ENCODE measurements at regions not wholly inside any gene's neighbourhood (a gene's known extent, or its start where the extent isn't known, plus 50 kb on each side); places are given as distances from the start of the nearest gene placed in this dataset.
"Not testable (repeated sequence)": the region's sequence is repeated elsewhere in the genome, so short reads cannot be mapped to it uniquely, and the experiment has no call there.

- H2AFZ ChIP-seq (ENCODE audit: low read depth, low read length); H3K9me3 ChIP-seq (replicated peaks; ENCODE audit: control insufficient read depth, insufficient read depth, low read depth, low read length); H3K9me1 ChIP-seq (ENCODE audit: control insufficient read depth, insufficient read depth, low read length); H4K20me1 ChIP-seq (replicated peaks; ENCODE audit: control insufficient read depth, insufficient read depth, low read length); BruUV-seq (replicated peaks); H3K4me1 ChIP-seq (replicated peaks in 1 of 2; ENCODE audit: control insufficient read depth in 2 of 2, insufficient read depth in 2 of 2, low read length in 2 of 2); CTCF ChIA-PET (ENCODE audit: low intra/inter-chr PET ratio); intact Hi-C loops (cut with micrococcal nuclease); H3K4me3 ChIP-seq; H3K27me3 ChIP-seq (ENCODE audit: control insufficient read depth in 2 of 2, insufficient read depth in 2 of 2, low read length in 2 of 2); ATAC-seq; H3K9ac ChIP-seq (ENCODE audit: insufficient read depth in 1 of 2, low read depth in 2 of 2, low read length in 2 of 2); H3K79me2 ChIP-seq (ENCODE audit: control insufficient read depth, insufficient read depth, low read length); H3K27ac ChIP-seq (ENCODE audit: extremely low read depth, low read depth, low read length); FAIRE-seq; H3K4me2 ChIP-seq (ENCODE audit: insufficient read depth, low read length); H3K36me3 ChIP-seq (ENCODE audit: control insufficient read depth, insufficient read depth, low read length): not testable (repeated sequence)
- in situ Hi-C loops (cut with MboI), result loop anchor here (25.0 kb wide), 3 partner anchors 465 to 1210 kb away; no protein-coding TSS in a partner anchor
- 0 out of 2 replicates have a peak, but pooled peaks have one; percentile 35 for TF ChIP-seq HBP1 (CRISPR knock-in tag; IDR thresholded peaks at IDR 0.05)
- TF ChIP-seq THRB (CRISPR knock-in tag; conservative IDR thresholded peaks at IDR 0.05), result 0 out of 2 replicates have a peak, but pooled peaks have one; percentile 32
- 1% methylated on average over 3 of the region's 3 CpGs for WGBS (ENCODE audit: insufficient coverage, low coverage, missing lambda C conversion rate)
- POLR2A ChIA-PET, result interaction anchor here (0.8 to 2.0 kb wide), 2 partner anchors 8 to 13 kb away, joined by 3 to 7 read pairs; no protein-coding TSS in a partner anchor
- DNase-seq (ENCODE audit: extremely low read depth in 1 of 4, low spot score in 3 of 4), result peak in 1 of 4 experiments; percentile 0
Observed at GRCh38 chr15:21272176-21272982, 167.9 kb downstream of the POTEB3 start.
